NCI-H1417 (cell line): ENCODE measurements at regions not wholly inside any gene's neighbourhood (a gene's known extent, or its start where the extent isn't known, plus 50 kb on each side); places are given as distances from the start of the nearest gene placed in this dataset.

Experiments used
- DNase-seq, 3 experiments: peaks; one replicate each; lab custom pipeline; 2025; lab: John Stamatoyannopoulos, UW

GRCh38 chr10:78798976-78799730 is 269.6 kb upstream of the ZMIZ1 start:
- no peak for DNase-seq

- no peak for DNase-seq
Observed at GRCh38 chr10:78800006-78800405, 268.8 kb upstream of the ZMIZ1 start.

- DNase-seq, result no peak
Observed at GRCh38 chr10:78800535-78801320, 268.0 kb upstream of the ZMIZ1 start.

- DNase-seq, result no peak
Observed at GRCh38 chr10:78802431-78802830, 266.3 kb upstream of the ZMIZ1 start.

- DNase-seq, result no peak
Observed at GRCh38 chr10:78802866-78803265, 265.9 kb upstream of the ZMIZ1 start.

- no peak for DNase-seq
Observed at GRCh38 chr10:78803710-78804109, 265.1 kb upstream of the ZMIZ1 start.

GRCh38 chr10:78804411-78805032 is 264.2 kb upstream of the ZMIZ1 start:
- no peak for DNase-seq

- no peak for DNase-seq
Observed at GRCh38 chr10:78805176-78805575, 263.6 kb upstream of the ZMIZ1 start.

GRCh38 chr10:78806681-78807221 is 262.0 kb upstream of the ZMIZ1 start:
- DNase-seq, result no peak

- DNase-seq, result no peak
Observed at GRCh38 chr10:78807504-78808203, 261.1 kb upstream of the ZMIZ1 start.

- no peak for DNase-seq
Observed at GRCh38 chr10:78808286-78808685, 260.5 kb upstream of the ZMIZ1 start.

- no peak for DNase-seq
Observed at GRCh38 chr10:78808736-78809367, 259.9 kb upstream of the ZMIZ1 start.

GRCh38 chr10:78811174-78811573 is 257.6 kb upstream of the ZMIZ1 start:
- no peak for DNase-seq

GRCh38 chr10:78812571-78813318 is 256.0 kb upstream of the ZMIZ1 start:
- no peak for DNase-seq

GRCh38 chr10:78813526-78813925 is 255.2 kb upstream of the ZMIZ1 start:
- no peak for DNase-seq

GRCh38 chr10:78813998-78814399 is 254.8 kb upstream of the ZMIZ1 start:
- no peak for DNase-seq

GRCh38 chr10:78814407-78814806 is 254.4 kb upstream of the ZMIZ1 start:
- no peak for DNase-seq

GRCh38 chr10:78815702-78816334 is 252.9 kb upstream of the ZMIZ1 start:
- DNase-seq, result no peak

GRCh38 chr10:78817361-78817760 is 251.4 kb upstream of the ZMIZ1 start:
- no peak for DNase-seq

GRCh38 chr10:78817804-78818203 is 251.0 kb upstream of the ZMIZ1 start:
- DNase-seq, result no peak
